Neural cell (in vitro differentiated cells): ENCODE measurements at regions not wholly inside any gene's neighbourhood (a gene's known extent, or its start where the extent isn't known, plus 50 kb on each side); places are given as distances from the start of the nearest gene placed in this dataset.

Experiments
- EZH2 ChIP-seq: fragments of 200-600, 300-800 bp; shearing (Covaris generic), sonication (generic); IDR thresholded peaks from 2 replicates; pipeline ENCODE4 v1.6.1; 2014; ENCODE audit warnings: antibody characterized with exemption, low read length, borderline replicate concordance, mild to moderate bottlenecking; ENCODE audit not compliant: insufficient read depth, poor library complexity, severe bottlenecking
- TF ChIP-seq, protein P1 (sequence below): fragments of 450-650 bp; IDR thresholded peaks from 2 replicates; pipeline ENCODE4 v1.5.1; 2014; ENCODE audit warnings: antibody characterized with exemption, mild to moderate bottlenecking, moderate library complexity; ENCODE audit not compliant: poor library complexity, severe bottlenecking

DNA sequence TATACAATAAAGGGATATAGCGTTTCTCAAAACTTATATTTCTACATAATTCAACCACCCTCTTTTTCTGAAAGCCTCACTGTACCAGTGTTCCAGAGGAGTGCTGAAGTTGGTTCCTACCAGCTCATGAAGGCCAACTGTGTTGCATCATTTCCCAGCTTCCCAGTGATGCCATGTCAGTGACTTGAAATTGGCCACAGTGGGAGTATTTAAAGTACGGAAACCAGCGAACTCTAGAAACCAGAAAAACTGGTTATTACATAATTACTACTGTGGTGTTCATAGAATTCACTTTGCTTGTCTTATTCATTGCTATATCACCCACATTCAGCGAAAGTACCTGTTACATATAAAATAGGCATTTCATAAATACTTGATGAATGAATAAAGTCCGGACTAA is 135.4 kb downstream of the GC start:
- TF ChIP-seq, protein P1, sequence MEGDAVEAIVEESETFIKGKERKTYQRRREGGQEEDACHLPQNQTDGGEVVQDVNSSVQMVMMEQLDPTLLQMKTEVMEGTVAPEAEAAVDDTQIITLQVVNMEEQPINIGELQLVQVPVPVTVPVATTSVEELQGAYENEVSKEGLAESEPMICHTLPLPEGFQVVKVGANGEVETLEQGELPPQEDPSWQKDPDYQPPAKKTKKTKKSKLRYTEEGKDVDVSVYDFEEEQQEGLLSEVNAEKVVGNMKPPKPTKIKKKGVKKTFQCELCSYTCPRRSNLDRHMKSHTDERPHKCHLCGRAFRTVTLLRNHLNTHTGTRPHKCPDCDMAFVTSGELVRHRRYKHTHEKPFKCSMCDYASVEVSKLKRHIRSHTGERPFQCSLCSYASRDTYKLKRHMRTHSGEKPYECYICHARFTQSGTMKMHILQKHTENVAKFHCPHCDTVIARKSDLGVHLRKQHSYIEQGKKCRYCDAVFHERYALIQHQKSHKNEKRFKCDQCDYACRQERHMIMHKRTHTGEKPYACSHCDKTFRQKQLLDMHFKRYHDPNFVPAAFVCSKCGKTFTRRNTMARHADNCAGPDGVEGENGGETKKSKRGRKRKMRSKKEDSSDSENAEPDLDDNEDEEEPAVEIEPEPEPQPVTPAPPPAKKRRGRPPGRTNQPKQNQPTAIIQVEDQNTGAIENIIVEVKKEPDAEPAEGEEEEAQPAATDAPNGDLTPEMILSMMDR, result no peak
- no peak for TF ChIP-seq EZH2
